ENCODE measurements at regions not wholly inside any gene's neighbourhood (a gene's known extent, or its start where the extent isn't known, plus 50 kb on each side); places are given as distances from the start of the nearest gene placed in this dataset.

DNA sequence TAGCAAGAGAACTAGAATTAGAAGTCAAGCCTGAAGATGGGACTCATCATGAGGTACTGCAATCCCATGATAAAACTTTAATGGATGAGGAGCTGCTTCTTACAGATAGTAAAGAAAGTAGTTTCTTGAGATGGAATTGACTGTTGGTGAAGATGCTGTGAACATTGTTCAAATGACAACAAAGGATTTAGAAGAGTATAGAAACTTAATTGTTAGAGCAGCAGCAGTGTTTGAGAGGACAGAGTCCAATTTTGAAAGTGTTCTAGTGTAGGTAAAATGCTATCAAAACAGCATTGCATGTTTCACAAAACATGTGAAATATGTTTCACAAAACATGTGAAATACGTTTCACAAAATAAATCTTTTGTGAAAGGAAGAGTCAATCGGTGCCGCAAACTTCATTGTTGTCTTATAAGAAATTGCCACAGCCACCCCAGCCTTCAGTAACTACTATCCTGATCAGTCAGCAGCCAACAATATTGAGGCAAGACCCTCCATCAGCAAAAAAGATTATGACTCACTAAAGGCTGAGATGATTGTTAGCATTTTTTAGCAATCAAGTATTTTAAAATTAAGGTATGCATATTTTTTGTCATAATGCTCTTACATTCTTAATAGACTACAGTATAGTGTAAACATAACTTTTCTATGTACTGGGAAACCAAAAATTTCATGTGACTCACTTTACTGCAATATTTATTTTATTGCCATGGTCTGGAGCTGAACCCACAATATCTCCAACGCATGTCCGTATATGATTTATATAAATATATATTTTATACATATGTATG is 173.4 kb upstream of the BMP4 start:
- DNase-seq (ENCODE audit: low spot score): no peak

DNA sequence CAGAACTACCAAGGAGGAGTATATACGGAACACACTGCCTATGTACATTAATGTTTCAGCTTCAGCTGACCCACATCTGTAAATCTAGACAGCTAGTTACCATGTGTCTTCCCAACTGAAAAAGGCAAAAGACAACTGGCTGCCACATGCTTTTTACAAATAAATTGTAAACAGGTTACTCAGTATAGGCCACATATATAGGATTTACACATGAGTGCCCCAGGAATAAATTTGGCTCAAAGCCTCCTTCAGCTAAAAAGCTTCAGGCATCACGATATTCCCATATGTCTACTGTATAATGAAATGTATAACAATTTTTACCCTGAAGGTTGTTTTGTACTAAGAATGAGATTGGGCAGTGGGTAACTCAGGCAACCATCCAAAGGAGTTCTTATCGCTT is 175.9 kb upstream of the BMP4 start:
- DNase-seq (ENCODE audit: low spot score): no peak

DNA sequence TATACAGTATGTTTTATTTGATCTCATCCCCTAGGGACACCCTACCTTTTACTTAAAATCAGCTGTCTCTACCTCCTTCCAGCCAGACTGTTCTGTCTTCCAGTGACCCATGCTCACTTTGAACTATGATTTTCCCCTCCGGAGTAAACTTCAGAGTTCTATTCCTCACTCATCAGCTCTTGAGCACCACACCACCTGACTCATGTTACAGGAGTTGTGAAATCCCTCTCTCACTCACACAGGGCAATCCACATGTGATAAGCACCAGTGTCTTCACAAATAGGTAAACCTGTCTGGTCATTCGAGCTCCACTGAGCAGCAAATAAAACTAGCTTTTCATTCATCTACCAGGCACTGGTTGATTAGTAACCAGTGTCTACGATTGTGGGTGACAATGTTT is 177.3 kb upstream of the BMP4 start:
- no peak for DNase-seq (ENCODE audit: low spot score)

DNA sequence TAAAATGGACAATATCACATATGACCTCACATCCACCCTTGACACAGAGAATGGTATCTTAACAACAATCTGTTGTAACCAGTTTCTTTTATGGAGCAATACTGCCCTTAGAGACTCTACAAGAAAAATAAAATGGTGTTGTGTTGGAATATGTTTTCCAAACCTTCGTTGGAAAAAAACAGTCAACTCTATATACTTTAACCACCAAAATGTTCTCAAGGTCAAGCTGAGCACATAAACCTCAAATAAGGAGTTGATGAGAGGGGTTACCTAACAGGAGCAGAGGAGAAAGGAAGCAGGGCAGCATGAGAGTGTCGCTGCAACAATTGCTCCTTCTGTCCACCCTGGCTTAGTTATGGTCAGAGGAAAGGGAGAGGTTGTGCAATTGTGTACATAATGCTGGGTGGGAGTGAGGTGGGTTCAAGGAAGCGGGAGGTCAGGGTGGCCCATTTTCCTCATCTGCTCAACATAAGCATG is 179.2 kb upstream of the BMP4 start:
- DNase-seq (ENCODE audit: low spot score): no peak

DNA sequence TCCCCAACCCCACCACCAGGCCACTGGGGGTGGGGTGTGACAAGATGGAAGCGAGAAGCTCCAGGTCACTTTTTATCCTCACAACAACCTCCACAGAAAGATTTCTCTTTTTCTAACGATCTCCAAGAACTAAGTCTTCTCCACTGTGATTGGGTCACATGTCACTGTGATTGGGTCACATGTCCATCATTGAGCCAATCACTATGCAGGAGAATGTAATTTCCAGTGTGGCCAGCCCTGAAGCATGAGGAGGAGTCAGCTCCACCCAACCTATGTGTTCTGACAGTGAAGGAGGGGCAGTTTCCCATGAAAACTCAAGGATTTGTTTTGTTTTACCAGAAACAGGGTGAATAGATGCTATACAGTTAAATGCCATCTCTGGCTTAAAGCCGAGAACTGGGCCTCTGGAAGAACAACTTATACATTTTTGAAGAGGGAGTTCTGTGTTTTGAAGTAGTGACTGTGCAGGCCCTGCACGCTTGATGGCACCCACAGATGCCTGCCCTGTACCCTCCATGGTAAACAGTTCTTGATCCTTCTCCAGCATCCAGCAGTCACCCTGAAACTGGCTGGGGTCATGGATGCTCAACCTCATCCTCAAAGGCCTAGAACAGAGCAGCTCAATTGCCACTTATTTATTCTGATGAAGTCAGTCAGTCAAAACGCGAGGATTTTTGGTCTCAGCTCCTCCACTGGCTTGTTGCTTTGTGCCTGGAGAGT is 180.4 kb upstream of the BMP4 start:
- DNase-seq (ENCODE audit: low spot score): no peak

DNA sequence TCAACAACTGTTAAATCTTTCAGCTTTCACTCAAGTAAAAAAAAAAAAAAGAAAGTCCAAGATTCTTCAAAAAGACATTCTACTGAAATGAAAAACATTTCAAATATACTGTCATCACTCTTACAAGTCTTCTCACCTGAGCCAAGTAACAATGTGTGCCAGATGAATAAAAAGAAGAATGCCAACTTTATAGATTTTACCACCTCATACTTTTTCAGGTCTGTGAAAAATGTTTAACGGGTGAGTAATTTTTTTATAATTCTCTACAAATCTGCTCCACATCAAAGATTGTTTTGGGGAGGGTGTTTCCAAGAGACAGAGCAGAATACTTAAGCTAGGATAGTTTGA is 181.0 kb upstream of the BMP4 start:
- DNase-seq (ENCODE audit: low spot score): no peak

DNA sequence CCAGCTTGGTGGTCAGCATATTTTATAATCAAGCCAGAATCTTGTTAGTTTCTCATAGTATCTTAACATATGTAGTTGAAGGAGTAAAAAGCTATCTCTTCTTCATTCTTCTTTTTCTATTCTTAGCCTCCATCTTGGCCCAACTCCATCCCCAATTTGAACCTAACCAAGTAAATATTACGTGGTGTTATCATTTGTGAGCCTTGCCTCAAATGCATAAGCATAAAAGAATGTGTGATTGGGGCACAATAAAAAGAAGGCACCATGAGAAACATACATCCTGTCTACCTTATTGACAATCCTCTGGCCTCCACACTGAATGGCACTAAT is 181.4 kb upstream of the BMP4 start:
- no peak for DNase-seq (ENCODE audit: low spot score)

DNA sequence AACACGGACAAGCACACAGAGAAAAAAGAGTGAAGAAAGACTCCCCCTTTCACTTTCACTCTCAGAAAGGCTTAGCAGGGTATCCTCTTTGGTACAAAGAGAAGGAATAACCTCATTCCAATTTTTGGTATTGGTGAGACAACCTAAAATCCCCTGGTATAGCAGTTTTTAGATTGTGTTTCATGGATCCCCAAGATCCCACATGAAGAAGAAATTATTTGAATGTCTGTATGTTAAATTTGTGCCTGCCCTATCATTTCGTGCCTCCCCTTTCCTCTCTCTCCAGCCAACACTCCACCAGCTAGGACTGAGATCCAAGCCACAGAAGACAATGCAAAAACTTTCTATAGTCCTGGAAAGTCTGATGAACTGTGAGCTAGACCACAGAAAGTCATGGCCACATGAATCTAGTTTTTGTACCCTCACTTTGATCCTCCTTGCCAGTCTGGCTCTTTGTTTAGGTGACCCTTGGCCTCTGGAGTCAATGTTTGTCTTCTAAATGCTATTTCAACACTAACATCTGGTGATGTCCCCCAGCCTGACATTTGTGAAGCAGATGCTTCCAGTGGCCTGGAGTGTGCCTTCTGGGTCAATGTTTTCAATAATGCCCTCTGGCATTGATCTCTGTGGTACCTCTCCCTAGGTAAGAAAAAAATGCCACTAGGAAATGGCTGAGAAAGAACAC is 181.9 kb upstream of the BMP4 start:
- no peak for DNase-seq (ENCODE audit: low spot score)

DNA sequence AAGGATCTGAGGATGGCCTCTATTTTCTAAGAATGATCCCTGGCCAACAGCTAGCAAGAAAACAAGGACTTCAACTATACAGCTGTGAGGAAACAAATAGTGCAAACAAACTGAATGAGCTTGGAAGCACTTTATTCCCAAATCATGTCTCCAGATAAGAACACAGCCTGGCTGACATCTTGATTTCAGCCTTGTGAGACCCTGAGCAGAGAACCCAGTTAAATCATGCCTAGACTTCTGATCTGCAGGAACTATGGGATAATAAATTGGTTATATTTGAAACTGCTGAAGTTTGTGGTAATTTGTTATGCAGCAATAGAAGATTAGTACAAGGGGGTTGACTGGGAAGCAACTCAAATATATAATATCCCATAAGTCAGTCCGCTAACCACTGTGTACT is 183.9 kb upstream of the BMP4 start:
- no peak for DNase-seq (ENCODE audit: low spot score)

DNA sequence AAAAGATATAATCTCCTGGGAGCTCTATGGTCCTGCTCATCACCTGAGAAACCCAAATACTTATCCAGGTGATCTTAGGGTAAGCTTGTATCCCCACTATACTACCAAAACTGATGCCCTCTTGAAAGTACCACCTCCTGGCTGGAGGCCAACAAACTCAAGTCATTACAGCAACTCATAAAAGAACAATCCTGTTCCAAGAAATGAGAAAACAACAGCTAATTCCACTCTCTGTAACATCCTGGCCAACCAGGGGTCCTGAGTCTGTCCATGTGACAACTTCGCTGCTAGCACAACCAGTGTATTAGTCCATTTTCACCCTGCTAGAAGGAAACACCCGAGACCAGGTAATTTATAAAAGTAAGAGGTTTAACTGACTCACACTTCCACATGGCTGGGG is 190.0 kb upstream of the BMP4 start:
- DNase-seq (ENCODE audit: low spot score): no peak

DNA sequence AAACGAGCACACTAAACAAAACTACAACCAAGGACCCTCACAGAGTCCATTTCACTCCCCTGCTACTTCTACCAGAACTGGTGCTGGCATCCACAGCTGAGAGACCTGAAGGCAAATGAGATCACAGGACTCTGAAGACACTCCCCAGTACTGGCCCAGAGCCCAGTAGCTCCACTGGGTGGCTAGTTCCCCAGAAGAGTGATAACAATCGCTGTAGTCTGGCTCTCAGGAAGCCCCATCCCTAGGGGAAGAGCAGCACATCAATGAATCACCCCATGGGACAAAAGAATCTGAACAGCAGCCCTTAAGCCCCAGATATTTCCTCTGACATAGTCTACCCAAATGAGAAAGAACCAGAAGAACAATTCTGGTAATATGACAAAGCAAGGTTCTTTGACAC is 190.7 kb upstream of the BMP4 start:
- DNase-seq (ENCODE audit: low spot score): no peak

DNA sequence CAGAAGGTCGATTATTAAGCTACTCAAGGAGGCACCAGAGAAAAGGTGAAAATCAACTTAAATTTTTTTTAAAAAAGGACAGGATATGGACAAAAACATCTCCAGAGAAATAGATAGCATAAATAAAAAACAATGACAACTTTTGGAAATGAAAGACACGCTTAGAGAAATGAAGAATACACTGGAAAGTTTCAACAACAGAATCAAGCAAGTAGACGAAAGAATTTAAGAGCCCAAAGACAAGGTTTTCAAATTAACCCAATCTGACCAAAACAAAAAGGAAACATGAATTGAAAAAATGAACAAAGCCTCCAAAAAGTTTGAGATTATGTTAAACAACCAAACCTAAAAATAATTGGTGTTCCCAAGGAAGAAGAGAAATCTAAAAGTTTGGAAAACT is 191.1 kb upstream of the BMP4 start:
- DNase-seq (ENCODE audit: low spot score): no peak

DNA sequence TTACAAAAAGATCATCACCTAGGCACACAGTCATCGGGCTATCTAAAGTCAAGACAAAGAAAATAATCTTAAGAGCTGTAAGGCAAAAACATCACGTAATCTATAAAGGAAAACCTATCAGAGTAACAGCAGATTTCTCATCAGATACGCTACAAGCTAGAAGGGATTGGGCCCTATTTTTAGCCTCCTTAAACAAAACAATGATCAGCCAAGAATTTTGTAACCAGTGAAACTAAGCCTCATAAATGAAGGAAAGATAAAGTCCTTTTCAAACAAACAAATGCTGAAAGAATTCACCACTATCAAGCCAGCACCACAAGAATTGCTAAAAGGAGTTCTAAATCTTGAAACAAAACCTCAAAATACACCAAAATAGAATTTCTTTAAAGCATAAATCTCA is 191.6 kb upstream of the BMP4 start:
- DNase-seq (ENCODE audit: low spot score): no peak

DNA sequence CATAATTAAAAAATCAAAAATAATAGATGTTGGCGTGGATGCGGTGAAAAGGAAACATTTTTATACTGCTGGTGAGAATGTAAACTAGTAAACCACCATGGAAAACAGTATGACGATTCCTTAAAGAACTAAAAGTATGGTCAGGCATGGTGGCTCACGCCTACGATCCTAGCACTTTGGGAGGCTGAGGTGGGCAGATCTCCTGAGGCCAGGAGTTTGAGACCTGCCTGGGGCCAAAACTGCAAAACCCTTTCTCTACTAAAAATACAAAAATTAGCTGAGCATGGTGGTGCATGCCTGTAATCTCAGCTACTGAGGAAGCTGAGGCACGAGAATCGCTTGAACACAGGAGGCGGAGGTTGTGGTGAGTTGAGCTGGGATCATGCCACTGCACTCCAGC is 195.7 kb upstream of the BMP4 start:
- DNase-seq (ENCODE audit: low spot score): no peak

DNA sequence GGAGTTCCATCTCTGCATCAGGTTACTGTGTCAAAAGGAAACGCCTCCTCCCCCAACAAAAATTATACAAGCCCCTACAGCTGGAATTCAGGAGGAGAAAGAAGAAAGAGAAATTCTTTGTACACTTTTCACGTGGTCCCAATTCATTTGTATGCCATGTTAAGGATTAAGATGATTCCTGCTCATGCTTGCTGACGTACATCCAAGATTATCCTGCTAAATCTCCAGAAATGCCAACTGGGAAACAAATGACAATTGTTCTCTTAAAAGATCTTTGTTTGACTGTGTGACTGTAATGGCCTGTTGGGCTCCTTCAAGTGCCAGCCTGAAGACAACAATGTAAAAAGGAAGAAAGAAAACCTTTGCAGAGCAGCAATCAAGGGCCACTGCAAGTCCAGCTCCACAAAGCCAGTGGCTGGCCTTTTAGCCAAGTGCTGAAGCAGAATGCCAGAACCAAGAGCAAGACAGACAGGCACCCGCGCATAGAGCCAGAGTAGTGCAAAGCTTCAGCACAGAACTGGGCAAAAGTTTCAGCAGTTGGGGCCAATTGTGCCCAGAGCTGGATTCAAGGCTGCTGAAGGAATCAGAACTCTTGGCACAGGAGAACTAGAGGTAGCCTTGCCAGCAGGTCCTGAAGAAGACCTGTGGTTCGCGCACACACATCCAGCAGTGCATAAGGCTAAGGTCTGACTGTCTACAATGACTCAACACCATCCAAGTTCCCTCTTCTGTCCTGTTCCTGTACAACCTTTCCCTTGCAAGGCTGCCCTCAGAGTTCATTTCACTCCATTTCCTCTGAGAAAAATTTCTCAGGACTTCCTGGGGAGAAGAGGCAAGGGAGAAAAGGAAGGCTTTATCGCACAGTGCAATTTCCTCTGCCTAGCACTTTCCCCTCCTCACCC is 209.7 kb upstream of the BMP4 start:
- no peak for DNase-seq (ENCODE audit: low spot score)

DNA sequence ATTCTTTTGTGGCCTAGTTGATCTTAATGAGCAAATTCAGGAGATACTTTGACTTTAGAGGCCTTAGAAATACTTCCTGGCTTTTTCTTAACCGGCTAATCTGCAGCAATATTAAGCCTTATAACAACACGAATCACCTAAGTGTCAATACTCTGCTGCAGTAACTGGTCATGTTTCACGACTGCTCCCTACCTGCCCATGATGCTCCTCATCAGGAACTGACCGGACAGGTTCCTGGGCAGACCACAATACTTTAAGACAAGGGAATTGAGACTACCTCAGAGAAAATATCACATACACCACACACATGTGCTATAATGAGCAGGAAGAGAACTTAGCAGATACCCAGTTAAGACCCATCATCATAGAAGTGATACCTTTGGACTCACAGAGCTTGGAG is 211.9 kb upstream of the BMP4 start:
- DNase-seq (ENCODE audit: low spot score): no peak

DNA sequence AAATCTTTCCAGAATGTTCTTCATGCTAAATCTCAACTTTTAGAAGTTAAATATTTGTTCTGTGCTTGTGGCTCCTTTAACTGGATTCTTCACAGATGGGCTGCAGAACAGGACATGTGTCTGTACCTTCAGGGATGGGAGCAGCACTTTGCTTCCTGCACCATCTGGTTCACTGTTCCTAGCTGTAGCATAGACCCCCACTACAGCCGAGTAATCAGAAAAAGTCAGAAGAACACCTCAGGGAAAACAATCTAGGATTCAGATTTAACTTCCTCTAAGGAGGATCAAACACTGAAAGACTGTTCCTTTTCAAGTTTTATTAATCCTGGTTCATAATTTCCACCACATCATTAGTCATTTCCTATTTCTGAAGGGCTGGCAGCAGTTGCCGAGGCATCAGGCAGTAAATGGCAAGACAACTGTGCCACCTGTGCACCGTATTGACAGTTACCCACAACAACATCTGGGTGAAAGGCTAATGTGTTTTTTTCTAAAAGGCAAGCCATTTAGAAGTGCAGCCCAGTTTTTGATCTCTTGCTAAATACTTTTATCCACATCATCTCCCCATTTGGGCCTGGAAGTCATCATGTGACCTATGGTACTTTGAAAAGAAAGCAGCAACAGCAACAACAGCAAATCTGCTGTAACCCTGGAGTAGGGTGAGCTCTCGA is 212.8 kb upstream of the BMP4 start:
- no peak for DNase-seq (ENCODE audit: low spot score)

DNA sequence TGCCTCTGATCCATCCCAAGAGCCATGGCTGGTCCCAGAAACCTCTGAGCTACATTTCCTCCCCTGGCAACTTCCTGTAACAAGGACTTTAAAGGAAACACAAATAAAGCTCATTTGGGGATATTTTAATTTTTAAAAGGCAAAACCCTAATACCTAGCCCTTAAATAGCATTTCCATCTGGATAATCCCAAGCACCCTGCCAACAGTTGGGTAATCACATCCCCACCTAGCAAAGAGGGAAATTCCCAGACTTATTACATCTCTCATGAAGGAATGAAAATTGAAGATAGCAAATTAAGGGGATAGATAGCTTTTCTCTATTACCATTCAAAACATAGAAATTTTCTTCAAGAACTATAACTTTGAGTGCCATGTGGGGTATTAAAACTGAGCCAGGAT is 213.7 kb upstream of the BMP4 start:
- DNase-seq (ENCODE audit: low spot score): no peak

DNA sequence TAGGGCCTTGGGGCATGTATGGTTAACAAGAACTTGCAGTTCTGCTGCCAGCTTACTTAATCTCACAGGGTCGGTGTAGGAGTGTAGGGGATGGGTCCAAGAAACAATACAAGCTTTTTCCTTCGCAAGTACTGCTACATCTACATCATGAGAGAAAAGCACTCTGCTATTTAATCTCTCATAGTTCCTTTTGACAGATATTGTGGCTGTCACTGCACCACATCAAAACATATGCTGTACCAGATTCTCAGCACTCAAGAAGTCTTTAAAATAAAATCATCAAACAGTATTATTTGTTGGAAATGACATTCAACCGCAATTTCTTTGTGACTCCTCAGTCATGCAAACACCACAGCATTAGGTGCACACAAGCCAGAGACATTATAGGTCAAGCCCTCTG is 215.5 kb upstream of the BMP4 start:
- no peak for DNase-seq (ENCODE audit: low spot score)

DNA sequence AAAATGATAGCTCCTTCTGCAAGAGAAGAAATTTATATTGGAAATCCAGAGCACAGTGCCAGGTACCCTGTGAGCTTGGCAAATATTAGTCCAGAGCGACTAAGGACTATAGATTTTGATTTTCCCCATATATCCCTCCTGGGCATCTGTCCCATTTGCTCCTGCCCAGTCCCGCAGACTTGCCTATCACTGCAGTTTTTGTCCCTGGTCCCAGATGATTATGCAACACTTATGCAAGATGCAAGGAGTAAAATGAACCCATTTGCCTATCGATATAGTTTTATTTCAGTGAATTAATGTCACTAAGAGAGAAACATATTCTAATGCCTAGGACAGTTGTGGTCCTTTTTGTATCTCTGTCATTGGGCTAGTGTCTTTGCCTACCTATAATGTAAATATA is 215.9 kb upstream of the BMP4 start:
- no peak for DNase-seq (ENCODE audit: low spot score)

DNA sequence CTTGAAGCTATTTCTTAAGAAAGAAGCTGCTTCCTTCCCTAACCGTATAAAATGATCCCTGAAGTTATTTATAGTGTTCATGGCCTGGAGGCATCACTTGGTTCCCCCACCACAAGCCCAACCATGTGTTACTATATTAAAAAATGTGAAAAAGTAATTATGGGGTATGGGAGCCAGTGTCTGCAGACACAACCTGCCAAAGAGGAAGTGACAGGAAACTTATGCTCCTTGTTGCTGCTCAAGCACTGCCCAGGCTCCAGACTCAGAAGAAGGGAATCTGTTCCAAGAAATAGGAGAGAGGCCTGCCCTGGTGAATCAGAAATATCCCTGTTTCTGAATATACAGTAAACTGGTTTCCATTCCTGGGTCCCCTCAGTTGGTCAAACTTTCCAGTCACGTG is 217.2 kb upstream of the BMP4 start:
- no peak for DNase-seq (ENCODE audit: low spot score)

DNA sequence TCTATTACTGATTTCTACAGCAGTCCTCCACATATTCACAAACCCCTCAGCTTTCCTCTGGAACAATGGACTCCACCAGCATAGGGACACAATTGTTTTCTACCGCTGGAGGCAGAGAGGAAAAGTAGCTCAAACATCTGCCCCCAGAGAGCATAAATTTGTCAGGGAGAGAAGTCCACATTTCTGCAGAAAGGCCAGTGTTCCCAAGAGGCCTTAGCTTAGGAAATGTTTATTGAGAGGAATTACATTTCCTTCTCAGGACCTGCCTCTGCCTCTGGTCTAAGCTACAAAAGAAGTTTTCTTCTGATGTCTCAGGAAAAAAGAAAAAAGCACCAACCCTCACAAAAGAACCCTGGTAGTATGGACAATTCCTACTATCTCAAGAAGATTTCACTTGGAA is 217.8 kb upstream of the BMP4 start:
- no peak for DNase-seq (ENCODE audit: low spot score)

All from AG08396 (cell line).